ENCODE measurements at regions not wholly inside any gene's neighbourhood (a gene's known extent, or its start where the extent isn't known, plus 50 kb on each side); places are given as distances from the start of the nearest gene placed in this dataset.

- Histone ChIP-seq H3K9me3 (no peaks in the 10 kb centered on the region), H3K4me1 (no peaks in the 10 kb centered on the region), H3K4me3 (no peak overlapping the region), H3K27me3 (ENCODE audit: insufficient read depth in 3 of 3, low read length in 2 of 3) (no peaks in the 10 kb centered on the region), H3K36me3 (ENCODE audit: insufficient read depth in 1 of 2, low read depth in 1 of 2) (no peaks in the 10 kb centered on the region), H3K27ac (no peak overlapping the region)
- intact Hi-C loops (cut with DNase I) = no loop called here
- TF ChIP-seq, protein P1, sequence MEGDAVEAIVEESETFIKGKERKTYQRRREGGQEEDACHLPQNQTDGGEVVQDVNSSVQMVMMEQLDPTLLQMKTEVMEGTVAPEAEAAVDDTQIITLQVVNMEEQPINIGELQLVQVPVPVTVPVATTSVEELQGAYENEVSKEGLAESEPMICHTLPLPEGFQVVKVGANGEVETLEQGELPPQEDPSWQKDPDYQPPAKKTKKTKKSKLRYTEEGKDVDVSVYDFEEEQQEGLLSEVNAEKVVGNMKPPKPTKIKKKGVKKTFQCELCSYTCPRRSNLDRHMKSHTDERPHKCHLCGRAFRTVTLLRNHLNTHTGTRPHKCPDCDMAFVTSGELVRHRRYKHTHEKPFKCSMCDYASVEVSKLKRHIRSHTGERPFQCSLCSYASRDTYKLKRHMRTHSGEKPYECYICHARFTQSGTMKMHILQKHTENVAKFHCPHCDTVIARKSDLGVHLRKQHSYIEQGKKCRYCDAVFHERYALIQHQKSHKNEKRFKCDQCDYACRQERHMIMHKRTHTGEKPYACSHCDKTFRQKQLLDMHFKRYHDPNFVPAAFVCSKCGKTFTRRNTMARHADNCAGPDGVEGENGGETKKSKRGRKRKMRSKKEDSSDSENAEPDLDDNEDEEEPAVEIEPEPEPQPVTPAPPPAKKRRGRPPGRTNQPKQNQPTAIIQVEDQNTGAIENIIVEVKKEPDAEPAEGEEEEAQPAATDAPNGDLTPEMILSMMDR (IDR thresholded peaks at IDR 0.05) = no peak
- 31 to 59% (median 48%) methylated on average over 2 of the region's 2 CpGs for WGBS, 3 donors
- ATAC-seq (no peak), DNase-seq (no peak)
Observed at GRCh38 chr10:29900865-29901264, 158.5 kb downstream of the JCAD start.

GRCh38 chr10:29897999-29898716 lies 161.2 kb downstream of the JCAD start:
- ATAC-seq = no peak
- H3K4me1 ChIP-seq = no peaks in the 10 kb centered on the region
- TF ChIP-seq, protein P1 (IDR thresholded peaks at IDR 0.05) = no peak
- DNase-seq = no peak
- intact Hi-C loops (cut with DNase I) = no loop called here
- WGBS, 3 donors = 71 to 81% (median 73%) methylated on average over 6 of the region's 6 CpGs
- H3K9me3 ChIP-seq = peaks cover 5% of the 10 kb centered on the region
- H3K36me3 ChIP-seq (ENCODE audit: insufficient read depth in 1 of 2, low read depth in 1 of 2) = no peaks in the 10 kb centered on the region
- H3K27ac ChIP-seq = no peak overlapping the region
- no peaks in the 10 kb centered on the region for H3K27me3 ChIP-seq (ENCODE audit: insufficient read depth in 3 of 3, low read length in 2 of 3)
- no peak overlapping the region for H3K4me3 ChIP-seq

DNA sequence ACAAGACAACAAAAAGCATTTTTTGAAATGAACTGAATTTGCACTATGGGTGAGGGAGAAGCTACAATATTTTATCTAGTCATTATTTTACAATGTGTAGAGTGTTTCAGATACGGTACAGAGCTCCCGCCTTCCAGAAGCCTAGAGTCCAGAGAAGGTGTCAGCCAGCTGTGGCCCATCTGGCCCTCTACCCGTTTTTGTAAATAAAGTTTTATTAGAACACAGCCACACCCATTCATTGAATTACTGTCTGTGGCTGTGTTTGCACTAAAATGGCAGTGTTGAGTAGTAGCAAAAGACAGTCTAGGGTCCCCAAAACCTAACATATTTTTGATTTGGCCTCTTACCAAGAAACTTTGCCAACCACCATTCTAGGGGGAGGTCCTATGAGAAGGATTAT lies 162.0 kb downstream of the JCAD start:
- TF ChIP-seq, protein P1 (IDR thresholded peaks at IDR 0.05) = no peak
- peaks cover 5% of the 10 kb centered on the region for H3K9me3 ChIP-seq
- WGBS, 3 donors = 84 to 92% (median 87%) methylated on average over 3 of the region's 3 CpGs
- DNase-seq (no peak), ATAC-seq (no peak)
- intact Hi-C loops (cut with DNase I) = no loop called here
- H3K4me1 ChIP-seq = no peaks in the 10 kb centered on the region
- H3K27me3 ChIP-seq (ENCODE audit: insufficient read depth in 3 of 3, low read length in 2 of 3) = no peaks in the 10 kb centered on the region
- no peak overlapping the region for H3K27ac ChIP-seq
- no peaks in the 10 kb centered on the region for H3K36me3 ChIP-seq (ENCODE audit: insufficient read depth in 1 of 2, low read depth in 1 of 2)
- no peak overlapping the region for H3K4me3 ChIP-seq

DNA sequence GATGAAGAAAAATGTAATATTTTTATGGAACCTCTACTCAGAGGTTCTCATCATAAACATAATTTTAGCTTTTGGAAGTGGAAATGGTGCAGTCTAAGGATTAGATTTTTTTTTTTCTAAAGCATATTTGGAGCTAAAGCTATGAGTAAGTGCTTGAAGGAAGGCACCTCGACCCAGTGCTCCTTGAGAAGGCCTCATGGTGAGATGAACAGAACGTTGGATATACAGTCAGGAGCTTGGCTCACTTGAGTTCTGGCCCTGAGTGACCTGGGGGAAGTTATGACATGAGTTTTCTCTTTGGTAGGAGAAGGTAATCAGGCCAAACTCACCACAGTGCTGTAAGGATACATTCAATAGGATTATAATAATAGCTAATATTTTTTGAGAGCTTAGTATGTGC lies 163.3 kb downstream of the JCAD start:
- intact Hi-C loops (cut with DNase I) = no loop called here
- ATAC-seq = peak in 1 of 4 donors; percentile 41
- 25 to 41% (median 31%) methylated on average over 2 of the region's 2 CpGs for WGBS, 3 donors
- H3K27me3 ChIP-seq (ENCODE audit: insufficient read depth in 3 of 3, low read length in 2 of 3) = no peaks in the 10 kb centered on the region
- no peak for DNase-seq
- no peak overlapping the region for H3K4me3 ChIP-seq
- peaks cover 5% of the 10 kb centered on the region for H3K9me3 ChIP-seq
- no peaks in the 10 kb centered on the region for H3K4me1 ChIP-seq
- TF ChIP-seq, protein P1 (IDR thresholded peaks at IDR 0.05) = no peak
- H3K27ac ChIP-seq = peak overlapping the region; percentile 11
- H3K36me3 ChIP-seq (ENCODE audit: insufficient read depth in 1 of 2, low read depth in 1 of 2) = no peaks in the 10 kb centered on the region

DNA sequence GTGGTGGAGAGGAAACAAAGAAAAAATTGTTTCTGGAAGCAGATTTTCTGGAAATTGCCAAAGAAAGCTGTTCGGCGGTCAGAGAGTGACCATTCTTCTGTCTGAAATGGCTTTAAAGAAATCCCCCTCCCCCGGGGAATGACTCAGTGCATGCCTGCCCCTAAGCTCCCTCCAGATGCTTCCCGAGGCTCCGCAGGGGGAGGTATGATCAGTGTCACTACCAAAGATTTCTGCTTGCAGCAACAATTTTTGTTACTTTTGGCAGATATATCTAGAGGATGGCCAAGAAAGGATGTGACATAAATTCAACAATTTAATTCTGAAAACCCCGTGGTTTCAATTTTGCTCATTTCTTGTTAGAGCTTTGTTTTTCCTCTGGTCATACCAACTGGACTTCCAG lies 163.9 kb downstream of the JCAD start:
- H3K4me1 ChIP-seq = no peaks in the 10 kb centered on the region
- 23 to 31% (median 30%) methylated on average over 6 of the region's 6 CpGs for WGBS, 3 donors

More for the DNA sequence above, 163.9 kb downstream of the JCAD start:
- no peaks in the 10 kb centered on the region for H3K27me3 ChIP-seq (ENCODE audit: insufficient read depth in 3 of 3, low read length in 2 of 3)
- DNase-seq (peak; percentile 60 to 71), ATAC-seq (peak in 3 of 4 donors; percentile 45 to 62 (median 60))
- H3K27ac ChIP-seq = no peak overlapping the region
- TF ChIP-seq, protein P1 (IDR thresholded peaks at IDR 0.05) = no peak
- no peak overlapping the region for H3K4me3 ChIP-seq
- no peaks in the 10 kb centered on the region for H3K36me3 ChIP-seq (ENCODE audit: insufficient read depth in 1 of 2, low read depth in 1 of 2)
- intact Hi-C loops (cut with DNase I) = no loop called here
- peaks cover 5% of the 10 kb centered on the region for H3K9me3 ChIP-seq
